CD4-positive, alpha-beta T cell treated with Interleukin-1 beta for 1 hour (primary cell): ENCODE measurements at regions not wholly inside any gene's neighbourhood (a gene's known extent, or its start where the extent isn't known, plus 50 kb on each side); places are given as distances from the start of the nearest gene placed in this dataset.
A peak's percentile ranks its signal among the peaks of the same experiment; 100 is the strongest.
"Not testable (repeated sequence)": the region's sequence is repeated elsewhere in the genome, so short reads cannot be mapped to it uniquely, and the experiment has no call there.

Source experiments
- DNase-seq, 2 donors: peaks; one replicate each; pipeline ENCODE4 v3.0.0-alpha.2; 2020 to 2022

DNA sequence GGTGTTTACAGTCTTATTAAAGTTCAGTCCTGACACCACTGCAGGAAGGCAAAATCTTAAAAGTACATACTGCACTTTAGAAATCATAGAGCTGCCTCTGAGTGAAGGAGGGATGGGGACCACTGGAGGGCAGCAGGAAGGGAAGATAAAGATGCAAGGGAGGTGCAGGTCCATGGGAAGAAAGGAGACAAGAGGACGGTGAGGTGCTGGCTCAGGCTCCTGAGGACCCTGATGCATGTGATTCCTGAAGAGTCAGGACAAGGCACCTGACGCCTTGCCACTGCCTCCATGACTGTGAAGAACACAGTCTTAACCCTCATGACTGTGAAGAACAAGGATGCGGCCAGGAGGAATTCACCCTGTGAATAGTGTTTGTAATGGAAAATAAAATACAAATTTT, 116.2 kb upstream of the NPAS2 start:
- no peak for DNase-seq

GRCh38 chr2:100704156-100704555, 115.8 kb upstream of the NPAS2 start:
- no peak for DNase-seq

DNA sequence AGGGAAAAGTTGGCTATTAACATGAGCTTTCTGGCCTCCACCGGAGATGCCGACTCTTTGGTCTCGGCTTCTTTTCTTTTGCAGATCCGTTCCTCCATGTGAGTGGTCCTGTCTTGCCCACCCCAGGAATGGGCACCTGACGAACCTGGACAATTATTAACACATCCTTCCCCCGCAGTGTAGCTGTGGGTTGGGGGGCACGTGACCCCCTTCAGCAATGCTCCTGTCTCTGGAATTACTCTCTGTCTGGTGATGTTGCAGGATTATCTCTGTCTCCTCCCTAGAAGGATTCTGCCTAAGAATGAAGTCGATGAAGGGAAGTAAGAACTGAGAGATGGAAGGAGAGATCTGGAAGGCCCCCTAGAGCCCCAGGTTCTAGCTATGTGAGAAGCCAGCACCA, 115.2 kb upstream of the NPAS2 start:
- no peak for DNase-seq

DNA sequence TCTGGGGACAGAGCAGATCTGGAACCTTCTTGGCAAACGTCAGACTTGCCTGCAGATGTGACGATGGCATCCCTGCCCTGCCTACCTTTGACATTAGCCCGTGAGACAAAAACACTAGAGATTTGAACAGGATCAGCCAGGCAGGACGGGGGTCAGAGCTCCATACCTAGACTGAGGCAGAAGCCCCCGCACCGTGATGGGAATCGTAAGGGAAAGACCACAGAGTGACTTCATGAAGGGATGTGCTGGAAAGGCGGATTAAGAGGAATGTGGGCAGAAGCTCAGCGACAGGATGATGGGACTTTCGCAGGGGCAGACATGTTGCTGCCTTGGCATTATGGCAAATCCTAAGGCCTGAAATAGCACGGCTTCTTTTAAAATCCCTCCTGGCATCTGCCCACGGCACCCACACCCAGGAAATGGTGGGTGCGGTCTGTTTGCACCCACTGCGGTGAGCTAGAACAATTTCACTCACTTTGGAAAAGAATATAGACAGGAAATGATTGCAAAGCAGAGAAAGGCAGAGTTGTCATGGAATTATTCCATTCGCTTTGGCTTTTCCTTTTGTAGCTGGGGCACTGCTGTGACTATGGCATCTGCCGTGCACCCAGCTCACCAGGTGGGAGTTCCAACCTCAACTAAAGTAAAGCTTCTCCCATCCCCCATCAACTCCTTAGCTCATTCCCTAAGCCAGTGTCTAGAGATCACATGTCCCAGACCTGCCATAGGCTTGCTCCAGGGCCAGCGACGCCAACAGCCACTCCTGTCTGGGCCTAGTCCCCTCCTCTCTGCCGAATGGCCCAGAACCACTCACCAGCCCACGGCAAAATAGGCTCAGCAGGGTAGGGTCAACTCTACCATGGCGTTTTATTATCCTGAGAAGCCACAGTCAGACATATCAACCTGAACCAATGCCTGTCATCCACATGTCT, 112.7 kb upstream of the NPAS2 start:
- no peak for DNase-seq

DNA sequence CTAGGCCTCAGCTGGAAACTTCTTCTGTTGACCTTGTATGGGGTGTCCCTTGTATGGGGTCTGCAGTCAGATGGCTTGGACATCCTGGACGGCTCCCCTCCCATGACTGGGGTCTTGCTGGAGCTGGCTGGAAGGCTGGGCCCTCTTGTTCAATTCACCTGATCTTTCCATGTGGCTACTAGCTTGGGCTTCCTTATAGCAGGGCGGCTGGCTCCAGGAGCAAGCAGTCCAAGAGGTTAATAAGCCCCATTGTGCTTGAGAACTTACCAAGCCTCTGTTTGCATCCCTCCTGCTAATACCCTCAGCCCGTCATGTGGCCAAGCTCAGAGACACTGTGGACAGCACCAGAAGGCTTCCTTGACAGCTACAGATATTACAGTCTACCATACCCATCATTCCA, 111.6 kb upstream of the NPAS2 start:
- DNase-seq, result no peak

DNA sequence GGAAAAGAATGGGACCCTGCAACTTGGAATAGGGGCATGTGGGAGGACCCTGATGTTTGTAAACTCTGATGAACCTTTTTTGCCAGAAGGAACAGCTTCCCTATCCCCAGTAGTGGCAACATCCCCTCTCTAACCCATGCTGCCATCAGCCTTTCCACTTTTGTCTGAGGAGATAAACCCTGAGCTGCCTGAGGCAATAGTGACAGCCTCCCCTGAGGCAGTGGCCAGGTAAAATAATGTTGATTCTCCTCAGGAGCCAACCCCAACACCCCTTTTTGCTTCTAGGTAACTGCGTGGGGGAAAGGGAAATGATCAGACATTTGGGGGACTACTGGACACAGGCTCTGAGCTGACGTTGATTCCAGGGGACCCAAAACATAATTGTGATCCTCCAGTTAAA, 106.8 kb upstream of the NPAS2 start:
- DNase-seq, result no peak

DNA sequence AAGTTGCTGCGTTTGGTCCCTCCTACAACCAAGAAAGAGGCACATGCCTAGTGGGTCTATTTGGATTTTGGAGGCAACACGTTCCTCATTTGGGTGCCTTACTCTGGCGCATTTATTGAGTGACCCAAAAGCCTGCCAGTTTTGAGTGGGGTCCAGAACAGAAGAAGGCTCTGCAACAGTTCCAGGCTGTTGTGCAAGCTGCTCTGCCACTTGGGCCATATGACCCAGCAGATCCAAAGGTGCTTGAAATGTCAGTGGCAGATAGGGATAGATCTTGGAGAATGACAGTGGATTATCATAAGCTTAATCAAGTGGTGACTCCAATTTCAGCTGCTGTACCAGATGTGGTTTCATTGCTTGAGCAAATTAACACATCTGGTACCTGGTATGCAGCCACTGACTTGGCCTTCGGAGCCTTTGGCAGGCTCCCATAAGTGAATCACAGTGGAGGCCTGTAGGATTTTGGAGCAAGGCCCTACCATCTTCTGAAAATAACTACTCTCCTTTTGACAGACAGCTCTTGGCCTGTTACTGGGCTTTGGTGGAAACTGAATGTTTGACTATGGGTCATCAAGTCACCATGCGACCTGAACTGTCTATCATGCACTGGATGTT, 105.4 kb upstream of the NPAS2 start:
- not testable (repeated sequence) for DNase-seq

DNA sequence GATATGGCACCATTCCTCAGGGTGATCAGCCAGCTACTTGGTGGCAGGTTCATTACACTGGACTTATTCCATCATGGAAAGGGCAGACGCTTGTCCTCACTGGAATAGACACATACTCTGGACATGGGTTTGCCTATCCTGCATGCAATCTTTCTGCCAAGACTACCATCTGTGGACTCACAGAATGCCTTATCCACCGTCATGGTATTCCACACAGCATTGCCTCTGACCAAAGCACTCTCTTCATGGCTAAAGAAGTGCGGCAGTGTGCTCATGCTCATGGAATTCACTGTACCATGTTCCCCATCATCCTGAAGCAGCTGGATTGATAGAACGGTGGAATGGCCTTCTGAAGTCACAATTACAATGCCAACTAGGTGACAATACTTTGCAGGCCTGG, 104.1 kb upstream of the NPAS2 start:
- DNase-seq, result not testable (repeated sequence)

DNA sequence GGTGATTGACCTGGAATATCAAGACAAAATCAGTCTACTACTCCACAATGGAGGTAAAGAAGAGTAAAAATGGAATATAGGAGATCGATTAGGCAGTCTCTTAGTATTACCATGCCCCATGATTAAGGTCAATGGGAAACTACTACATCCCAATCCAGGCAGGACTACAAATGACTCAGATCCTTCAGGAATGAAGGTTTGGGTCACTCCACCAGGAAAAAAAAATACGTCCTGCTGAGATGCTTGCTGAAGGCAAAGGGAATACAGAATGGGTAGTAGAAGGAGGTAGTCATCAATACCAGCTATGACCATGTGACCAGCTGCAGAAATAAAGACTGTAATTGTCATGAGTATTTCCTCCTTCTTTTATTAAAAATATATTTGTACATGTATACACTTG, 103.4 kb upstream of the NPAS2 start:
- DNase-seq, result no peak

- DNase-seq, result no peak
Observed at GRCh38 chr2:100718065-100718629, 101.8 kb upstream of the NPAS2 start.

DNA sequence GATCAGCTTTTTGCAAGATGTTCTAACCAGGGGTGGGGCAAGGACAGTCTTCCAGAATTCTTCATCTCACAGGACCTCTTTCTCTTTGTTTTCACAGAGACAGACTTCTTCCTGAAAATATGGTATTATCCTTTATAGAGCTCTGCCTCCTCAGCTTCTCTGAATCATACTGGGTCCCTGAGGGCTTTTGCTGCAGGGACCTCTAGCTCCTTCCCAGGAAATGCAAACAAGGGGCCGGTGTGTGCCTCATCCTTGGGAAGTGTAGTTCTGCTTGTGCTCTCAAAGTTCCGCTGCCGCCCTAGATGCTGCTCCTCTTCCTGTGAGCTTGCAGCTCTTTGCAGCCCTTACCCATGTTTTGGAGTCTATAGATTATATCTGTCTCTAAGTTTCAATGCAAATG, 99.5 kb upstream of the NPAS2 start:
- DNase-seq, result no peak

DNA sequence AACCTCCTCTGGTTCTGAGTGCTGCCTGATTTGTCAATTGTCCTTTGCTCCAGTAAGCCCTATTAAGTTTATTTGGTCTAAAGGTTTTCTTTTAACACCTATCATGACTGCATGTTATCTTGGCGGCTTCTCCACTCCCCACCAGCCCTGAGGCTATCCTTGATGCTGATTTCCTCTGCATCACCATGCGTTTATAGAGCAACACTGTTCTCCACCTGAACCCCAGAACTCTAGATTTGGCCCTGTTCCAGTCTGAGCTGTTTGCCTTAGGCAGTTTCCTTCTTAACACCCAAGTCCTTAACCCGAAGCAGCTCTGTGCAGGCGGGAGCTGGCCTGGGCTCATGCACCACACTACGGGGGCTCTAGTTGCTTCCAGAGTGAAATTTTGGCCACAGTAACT, 98.2 kb upstream of the NPAS2 start:
- no peak for DNase-seq

DNA sequence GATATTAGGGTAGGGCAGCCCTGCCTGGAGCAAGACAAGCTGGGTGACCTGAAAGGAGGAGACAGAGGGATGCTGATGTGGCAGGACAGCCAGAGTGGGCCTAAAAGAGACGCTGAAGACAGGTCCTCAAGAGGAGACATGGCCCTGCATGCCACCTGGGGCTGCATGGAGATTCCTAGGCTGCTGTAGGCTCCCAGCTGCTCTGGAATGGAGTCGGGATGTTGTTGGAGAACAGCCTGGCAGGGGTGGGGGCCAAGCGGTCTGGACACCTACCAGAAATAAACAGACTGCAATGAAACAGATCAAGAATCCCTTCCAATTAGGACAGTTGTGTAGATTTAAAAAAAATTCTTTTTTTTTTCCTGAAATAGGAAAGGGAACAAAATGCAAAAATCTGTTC, 97.8 kb upstream of the NPAS2 start:
- DNase-seq, result no peak

GRCh38 chr2:100726866-100727265, 93.1 kb upstream of the NPAS2 start:
- DNase-seq, result no peak

DNA sequence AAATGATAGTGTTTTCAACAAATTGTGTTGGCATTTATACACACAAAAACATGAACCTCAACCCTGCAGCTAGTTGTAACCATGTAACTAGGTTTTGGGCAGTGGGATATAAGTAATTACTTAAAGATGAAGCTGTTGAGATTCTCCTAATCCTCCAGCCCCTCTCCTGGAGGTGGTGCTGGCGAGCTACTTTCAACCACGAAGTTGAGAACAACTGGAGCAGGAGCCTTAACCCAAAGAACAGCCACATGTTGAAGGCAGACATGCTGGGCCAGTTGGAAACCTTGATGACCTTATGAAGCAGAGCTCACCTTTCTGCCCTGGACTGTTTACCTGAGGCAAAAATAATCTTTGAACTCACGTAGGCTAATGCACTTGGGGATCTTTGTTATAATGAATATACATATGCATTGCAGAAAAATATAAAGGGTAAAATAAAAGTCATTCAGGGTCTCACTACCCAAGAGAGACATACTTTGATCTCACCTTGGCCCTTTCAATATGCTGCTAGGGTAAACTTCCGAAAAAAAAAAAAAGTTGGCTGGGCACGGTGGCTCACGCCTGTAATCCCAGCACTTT, 89.6 kb upstream of the NPAS2 start:
- DNase-seq, result peak; percentile 21 to 25

- DNase-seq, result no peak
Observed at GRCh38 chr2:100731535-100731981, 88.4 kb upstream of the NPAS2 start.

GRCh38 chr2:100733391-100734187, 86.3 kb upstream of the NPAS2 start:
- no peak for DNase-seq

DNA sequence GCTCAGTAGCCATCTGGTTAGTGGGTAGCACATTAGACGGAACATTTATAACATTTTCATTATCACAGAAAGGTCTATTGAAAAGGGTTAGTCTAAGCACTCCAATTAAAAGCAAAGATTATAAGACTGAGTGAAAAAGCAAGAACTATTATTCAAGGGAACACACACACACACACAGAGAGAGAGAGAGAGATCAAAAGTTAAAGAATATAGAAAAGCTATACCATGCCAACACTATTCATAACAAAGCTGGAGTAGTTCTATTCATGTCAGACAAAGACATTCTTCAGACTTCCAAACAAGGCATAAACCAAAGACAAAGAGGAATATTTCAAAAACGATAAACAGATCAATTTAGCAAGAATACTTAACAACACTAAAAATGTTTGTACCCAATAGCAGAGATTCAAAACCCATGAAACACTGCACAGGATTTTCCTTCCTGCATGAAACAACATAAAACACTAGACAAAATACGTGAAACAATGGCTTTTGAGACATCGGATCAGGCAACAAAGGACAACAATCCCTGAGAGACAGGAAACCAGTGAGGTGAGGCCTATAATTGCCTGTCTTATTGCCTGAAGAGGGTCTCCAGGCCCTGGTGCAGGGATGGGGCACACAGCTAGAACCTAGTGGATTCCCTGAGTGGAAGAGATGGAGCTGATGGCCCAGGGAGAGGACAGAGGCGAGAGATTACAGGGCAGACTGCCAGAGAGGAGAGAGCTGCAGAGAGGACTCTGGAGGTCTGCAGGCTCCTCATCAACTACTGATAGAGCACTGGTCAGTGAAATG, 83.6 kb upstream of the NPAS2 start:
- no peak for DNase-seq

GRCh38 chr2:100739735-100740432, 80.1 kb upstream of the NPAS2 start:
- no peak for DNase-seq

DNA sequence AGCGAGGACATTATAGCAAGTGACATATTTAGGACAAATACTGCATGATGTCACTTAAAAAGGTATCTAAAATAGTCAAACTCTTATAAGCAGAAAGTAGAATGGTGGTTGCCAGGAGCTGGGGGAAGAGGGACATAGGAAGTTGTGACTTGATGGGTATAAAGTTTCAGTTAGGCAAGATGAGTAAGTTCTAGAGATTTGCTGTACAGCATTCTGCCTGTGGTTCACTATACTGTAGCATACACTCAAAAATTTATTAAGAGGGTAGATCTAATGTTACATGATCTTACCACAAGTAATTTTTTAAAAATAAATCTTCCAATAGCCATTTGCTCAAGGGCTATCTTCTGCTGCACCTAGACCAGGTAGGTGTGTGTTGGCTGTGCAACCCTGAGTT, 78.1 kb upstream of the NPAS2 start:
- DNase-seq, result no peak
